HG03039 (cell line): ENCODE measurements at regions not wholly inside any gene's neighbourhood (a gene's known extent, or its start where the extent isn't known, plus 50 kb on each side); places are given as distances from the start of the nearest gene placed in this dataset.
"Not testable (repeated sequence)": the region's sequence is repeated elsewhere in the genome, so short reads cannot be mapped to it uniquely, and the experiment has no call there.

Experiments
- ATAC-seq: cut with Tn5 transposase; IDR thresholded peaks from one replicate; pipeline ENCODE4 v1.9.1; 2021; ENCODE audit warnings: mild to moderate bottlenecking, moderate library complexity; ENCODE audit not compliant: unreplicated experiment

DNA sequence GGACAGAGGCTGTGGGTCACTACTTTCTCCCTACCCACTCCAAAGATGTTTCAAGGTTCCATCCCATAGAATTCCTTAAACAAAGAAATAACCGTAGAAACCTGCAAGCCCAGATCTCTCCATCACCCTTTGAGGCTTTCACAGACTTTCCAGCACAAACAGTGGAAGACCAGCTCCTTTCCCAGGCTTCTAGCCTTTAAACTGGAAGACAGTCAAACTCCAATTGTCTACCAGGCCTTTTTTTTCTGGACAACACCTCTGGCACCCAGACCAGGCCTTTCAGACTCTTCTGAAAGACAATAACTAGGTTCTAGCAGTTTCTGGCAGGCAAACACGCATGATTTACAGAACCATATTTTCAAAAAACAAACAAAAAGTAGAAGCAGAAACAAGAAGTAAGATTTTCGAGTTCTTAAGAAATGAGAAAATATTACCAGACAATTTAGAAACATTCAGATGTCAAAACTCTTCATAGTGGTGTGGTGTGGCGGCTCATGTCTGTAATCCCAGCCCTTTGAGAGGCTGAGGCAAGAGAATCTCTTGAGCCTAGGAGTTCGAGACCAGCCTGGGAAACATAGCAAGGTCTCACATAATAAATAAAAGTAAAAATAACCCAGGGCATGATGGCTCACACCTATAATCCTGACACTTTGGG lies 73.0 kb upstream of the EPCAM start:
- ATAC-seq: no peak

DNA sequence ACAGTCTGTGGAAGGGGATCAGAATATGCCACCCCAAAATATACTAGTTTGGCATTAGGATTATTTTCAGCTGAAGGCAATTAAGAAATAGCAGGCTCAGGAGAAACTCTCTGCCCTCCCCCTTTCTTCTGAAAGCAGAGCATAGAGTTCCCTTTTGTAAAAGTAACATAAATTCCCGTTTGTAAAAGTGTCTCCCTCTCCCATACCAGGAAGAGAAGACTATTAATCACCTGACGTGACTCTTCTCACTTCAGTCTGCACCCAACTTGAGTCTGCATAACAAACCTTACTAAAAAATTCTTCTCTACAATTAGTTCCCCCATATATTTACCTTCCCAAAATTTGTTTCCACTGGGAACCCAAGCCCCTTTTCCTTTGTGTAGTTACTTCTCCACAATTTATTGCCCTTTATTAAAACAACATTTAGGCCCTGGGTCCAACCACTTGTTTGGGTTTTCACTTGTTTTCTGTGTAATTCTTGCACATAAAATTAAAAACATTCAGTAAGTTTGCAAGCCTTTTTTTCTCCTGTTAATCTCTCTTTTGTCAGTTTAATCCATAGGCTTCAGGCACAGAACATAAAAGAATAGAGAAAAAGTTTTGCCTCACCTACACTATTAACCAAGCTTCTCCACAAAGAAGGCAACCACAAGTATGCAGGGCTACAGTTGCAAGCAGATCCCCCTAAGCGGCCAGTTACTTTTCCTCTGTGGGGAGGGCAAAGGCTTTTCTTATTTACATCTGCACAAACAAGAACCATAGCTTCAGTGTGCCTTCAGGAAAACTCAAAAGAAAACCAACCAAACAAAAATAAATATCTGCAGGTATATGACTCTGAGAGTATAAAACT lies 73.8 kb upstream of the EPCAM start:
- ATAC-seq: no peak

DNA sequence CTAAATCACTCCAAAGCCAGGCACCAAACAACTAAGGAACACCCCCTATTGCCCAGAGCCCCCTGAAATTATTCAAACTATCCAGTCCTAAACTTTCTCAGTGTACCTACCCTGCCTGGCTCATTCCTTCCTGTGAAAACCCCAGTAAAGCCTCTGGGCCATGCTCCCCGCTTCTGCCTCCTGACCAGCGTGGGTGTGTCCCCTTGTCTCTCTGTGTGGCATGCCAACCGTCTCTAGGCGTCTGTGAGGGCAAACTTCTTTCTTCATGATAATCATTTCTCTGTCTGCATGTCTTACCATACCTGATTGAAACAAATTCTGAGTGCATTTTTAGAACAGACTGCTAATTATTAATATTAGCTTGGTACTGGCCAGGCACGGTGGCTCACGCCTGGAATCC lies 75.1 kb upstream of the EPCAM start:
- ATAC-seq: no peak

DNA sequence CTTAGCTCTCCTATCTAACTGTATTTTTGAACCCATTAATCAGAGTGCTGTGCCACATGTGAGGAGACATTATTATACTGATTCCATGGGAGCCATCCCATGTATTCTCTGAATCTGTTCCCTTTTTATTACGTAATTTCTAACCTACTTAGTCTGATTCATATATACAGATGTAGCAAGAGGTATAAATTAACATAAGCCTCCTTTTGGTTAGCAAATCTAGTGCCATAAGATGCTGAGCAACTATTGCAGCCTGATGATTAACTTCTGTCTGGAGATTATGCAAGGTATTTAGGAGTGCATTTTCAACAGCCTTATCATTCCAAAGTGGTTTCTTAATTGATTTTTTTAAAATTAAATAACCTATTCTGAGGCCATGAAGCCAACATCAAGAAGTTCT lies 80.2 kb upstream of the EPCAM start:
- no peak for ATAC-seq

DNA sequence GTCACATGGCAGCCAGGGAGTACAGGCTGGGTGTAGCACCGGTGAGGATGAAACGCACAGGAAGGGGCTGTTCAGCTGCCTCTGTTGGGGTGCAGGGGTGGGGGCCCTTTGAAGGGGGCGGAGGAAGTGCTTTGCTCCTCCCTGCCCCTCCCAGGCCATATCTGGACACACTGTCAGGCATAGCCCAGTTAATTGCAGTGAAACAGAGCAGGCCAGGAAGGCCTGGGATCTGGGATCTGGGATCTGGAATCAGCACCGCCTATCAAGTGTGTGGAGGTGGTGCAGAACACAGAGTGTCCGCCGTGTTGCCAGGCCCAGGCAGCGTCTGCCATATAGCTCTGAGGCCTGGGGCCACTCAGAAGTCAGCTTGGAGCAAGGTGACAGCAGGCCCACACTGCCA lies 85.5 kb upstream of the EPCAM start:
- ATAC-seq: no peak

DNA sequence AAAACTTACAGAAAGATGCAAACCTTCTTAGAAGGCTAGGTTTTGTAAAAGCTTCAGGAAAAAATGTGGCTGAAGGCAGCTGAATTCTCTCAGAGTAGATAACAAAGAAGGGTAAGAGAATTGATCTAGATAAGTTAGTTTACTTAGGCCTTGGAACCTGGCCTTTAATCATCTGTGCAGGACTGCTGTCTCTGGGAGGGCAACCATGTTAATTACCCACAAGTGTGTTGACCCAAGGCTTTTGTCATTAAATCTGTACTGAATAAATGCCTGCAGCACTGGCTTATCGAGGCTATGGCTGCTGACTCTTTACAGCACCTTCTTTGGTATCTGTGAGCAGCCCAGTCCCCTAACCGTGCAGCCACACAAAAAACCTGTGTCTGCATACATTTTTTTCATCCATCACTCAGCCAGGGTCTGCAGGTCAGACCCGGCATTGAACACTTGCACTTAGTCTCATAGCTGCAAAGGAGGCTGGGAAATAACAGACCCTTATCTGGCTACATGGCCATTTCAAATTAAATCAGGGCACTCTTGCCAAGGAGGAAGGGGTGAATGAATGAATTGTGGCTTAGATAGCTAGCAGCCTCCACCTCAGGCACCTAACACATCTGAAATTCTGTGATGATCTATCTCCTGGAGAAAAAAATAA lies 86.4 kb upstream of the EPCAM start:
- ATAC-seq: no peak

DNA sequence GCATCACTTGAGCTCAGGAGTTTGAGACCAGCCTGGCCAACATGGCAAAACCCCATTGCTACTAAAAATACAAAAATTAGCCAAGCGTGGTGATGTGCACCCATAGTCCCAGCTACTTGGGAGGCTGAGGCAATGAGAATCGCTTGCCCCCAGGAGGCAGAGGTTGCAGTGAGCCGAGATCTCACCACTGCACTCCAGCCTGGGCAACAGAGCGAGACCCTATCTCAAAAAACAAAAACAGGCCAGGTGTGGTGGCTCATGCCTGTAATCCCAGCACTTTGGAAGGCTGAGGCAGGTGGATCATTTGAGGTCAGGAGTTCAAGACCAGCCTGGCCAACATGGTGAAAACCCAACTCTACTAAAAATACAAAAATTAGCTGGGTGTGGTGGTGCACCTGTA lies 89.6 kb upstream of the EPCAM start:
- ATAC-seq: not testable (repeated sequence)

DNA sequence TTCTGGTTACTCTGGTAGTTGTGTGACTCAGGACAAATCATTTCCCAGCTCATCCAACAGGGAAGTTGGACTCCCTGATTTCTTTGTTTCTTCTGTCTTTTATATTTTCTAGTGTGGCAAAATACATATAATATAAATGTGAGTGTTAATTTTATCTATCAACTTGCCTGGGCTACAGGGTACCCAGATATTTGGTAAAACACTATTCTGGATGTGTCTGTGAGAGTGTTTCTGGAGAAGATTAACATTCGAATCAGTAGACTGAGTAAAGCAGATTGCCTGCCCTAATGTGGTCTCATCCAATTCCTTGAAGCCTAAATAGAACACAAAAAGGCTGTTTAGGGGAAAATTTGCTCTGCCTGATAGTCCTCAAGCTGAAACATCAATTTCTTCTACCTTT lies 91.1 kb upstream of the EPCAM start:
- ATAC-seq: no peak

DNA sequence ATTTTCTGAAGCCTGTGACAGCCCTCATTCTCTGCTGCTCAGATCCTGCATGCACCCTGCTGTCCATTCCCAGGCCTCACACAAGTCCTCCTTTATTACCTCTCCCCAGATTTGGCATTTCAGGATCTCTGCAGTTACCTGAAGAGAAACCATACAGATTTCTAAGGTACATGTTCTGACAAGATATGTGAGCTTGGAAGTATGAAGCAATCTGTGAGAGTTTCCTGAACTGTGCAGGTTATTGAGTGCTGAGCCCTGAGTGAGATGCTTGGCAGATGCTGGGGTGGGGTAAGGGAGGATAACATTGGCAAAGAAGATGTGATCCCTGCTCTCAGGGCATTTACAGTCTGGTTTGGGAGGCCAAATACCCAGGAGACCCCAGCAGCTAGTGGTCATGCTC lies 91.9 kb upstream of the EPCAM start:
- ATAC-seq: no peak

DNA sequence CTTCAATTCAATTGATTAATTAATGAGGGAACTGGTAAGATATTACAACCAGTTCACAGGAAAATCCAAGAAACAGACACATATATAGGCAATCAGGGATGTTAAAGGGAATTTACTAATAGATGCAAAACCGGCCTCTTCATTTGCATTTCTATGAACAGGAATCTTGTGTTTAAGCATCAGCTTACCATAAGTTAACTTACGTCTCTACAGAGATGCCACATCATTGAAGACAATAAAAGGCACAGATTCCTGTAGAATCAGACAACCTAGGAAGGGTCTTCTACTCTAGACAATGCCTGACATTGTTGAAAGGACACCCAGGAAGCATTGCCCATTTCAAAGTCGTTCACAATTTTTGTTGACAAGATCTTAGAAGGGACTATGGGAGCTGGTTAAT lies 93.0 kb upstream of the EPCAM start:
- ATAC-seq: no peak

DNA sequence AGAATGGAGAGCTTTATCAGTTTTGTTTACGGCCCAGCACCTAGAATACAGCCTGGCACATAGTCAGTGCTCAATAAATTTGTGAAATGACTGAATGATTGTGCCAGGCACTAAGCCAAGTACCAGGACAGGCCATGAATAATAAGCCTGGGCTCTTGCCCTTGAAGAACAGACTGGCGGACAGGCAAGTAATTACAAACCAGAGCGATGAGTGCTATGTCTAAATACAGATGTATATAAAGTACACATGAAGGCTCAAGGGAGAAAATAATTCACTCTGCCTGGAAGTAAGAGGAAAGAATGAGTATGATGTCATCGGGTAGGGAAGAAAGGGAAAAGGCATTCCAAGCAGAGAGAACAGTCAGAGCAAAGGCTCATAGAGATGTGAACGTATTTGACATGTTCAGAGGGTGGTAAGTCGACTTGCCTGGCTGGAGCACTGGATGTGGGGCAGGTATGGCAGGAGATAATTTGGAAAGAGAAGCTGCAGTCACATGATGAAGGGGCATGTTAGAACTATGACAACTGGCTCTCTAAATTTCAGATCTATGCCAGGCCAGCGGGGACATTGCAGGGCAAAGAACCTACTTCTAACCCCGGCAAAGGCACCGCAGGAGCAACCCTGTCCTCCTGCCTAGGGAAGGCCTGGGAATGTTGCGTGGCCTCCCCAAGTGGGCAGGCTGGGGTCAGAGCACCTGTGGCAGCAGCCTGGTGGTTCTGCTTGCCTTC lies 94.9 kb upstream of the EPCAM start:
- ATAC-seq: no peak

DNA sequence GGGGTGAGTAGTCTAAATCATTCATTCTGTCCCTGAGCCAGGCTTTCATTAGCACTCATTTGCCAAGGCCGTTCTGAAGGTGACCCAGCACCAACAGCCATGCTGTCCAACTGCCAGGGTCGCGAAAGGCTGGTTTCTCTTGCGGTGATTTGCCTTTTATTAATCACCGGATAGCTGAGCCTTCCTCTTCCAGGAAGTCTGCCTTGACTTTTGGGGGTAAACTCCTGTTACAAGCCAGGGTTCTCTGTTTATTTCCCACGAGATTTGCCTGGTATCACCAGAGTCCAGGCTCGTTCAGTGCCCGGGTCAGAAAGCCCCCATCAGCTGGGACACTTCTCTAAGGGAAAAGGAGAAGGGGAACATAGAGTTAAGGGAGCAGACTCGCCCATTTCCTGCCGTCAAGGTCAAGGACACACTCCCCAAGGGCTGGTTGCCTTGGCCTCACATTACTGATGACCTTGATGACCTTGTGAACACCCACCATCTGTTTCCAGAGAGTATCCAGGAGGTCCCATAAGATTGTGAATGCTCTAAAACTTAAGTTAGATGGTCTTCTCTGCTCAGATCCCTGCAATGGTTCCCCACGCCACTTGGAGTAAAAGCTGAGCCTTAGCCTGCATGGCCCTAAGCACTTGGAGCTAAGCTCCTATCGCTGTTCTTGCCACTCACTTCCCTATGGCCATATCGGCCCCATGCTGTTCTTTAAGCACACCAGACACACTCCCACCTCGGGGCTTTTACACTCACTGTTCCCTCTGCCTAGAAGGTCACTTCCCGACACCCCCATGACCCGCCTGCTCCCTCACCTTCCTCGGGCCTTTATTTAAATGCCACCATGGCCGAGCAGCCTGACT lies 96.0 kb upstream of the EPCAM start:
- no peak for ATAC-seq

DNA sequence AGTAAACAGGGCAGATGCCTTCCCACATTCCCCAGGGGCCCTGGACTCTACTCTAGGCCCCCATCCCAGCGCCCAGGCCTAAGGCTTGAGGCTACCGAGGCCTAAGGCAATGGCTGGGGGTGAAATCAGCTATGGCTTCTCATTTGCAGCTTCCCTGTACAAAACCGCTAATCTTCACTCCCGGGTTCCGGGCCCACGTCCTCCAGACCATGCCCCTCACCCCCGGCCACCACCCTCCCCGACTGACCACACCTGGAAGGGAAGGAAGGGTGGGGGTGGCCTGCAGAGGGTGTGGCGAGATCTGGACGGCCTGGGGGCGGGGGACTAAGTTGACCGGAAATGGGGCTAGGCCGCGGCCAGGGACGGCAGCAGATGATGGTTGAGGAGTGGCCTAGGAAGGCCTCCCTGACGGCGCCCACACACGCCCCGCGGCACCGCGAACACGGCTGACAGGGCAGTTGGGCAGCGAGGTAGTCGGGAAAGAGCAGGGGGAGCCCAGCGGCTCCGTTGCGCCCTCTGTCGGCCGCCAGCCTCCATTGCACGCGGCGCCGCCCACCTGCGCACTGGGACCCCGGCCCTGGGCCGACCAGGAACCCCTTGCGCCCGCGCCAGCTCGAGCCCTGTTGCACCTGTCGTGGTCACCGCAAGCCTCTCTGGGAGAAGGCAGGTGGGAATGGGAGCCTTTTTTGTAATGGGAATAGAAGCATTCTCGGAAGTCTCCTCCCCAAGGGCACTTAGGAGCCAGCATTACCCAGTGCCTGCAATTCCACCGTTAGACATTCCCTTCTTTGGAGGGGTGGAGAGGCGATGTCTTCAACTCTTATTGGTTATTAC lies 95.9 kb upstream of the CALM2 start:
- ATAC-seq: peak; percentile 71

DNA sequence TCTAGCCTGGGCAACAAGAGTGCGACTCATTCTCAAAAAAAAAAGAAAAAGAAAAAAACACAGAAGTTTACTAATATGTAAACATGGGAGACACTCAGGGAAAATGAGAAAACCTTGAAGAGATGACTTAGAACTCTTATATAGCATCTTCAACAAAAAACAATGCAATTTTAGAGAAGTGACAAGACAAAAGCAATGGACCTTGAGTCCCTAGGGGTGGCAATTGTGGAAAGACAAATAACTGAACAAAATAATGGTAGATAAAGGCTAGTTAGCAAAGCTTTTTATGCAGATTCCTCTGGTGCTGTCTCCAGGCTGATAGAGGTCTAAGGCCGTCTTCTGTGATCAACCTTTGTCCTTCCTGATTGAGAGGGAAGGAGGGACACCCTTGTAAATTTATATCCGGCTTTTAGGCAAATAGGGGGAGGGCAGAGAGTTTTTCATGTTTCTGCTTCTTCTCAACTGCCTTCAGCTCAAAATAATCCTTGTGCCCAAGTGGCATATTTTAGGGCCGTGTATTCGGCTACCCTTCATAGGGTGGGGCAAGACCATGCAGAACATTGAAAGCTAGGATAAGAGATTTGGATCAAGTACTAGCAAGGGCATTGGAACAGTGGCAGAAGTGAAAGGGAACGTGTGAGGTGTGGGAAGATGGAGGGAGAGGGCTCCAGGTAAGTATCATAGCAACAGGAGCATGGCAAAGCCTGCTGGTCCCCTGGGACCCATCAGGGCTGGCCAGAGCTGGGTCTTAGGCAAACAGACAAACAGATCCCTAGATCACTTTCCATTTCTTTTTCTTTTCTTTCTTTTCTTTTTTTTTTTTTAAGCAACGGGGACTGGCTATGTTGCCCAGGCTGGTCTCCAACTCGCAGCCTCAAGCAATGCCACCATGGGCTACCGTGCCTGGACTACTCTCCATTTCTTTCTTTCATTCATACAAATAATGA lies 95.0 kb upstream of the CALM2 start:
- ATAC-seq: no peak

DNA sequence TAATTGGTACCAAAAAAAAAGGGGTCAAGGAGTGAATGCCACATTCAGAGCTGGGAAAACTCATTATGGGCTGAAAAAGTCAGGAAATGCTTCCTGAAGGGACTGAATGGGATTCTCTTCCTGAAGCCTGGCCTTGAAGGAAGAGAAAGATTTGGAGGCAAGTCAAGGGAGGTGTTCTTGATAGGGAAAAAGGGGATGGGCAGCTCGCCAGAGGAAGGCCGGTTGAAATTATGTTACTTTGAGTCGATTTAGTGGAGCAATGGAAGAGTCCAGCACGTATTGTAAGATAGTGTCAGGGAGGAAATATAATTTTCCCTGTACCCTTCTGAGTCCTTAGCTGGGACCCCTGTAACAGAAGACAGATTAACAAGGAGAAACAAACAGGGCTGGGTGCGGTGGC lies 94.1 kb upstream of the CALM2 start:
- ATAC-seq: no peak

DNA sequence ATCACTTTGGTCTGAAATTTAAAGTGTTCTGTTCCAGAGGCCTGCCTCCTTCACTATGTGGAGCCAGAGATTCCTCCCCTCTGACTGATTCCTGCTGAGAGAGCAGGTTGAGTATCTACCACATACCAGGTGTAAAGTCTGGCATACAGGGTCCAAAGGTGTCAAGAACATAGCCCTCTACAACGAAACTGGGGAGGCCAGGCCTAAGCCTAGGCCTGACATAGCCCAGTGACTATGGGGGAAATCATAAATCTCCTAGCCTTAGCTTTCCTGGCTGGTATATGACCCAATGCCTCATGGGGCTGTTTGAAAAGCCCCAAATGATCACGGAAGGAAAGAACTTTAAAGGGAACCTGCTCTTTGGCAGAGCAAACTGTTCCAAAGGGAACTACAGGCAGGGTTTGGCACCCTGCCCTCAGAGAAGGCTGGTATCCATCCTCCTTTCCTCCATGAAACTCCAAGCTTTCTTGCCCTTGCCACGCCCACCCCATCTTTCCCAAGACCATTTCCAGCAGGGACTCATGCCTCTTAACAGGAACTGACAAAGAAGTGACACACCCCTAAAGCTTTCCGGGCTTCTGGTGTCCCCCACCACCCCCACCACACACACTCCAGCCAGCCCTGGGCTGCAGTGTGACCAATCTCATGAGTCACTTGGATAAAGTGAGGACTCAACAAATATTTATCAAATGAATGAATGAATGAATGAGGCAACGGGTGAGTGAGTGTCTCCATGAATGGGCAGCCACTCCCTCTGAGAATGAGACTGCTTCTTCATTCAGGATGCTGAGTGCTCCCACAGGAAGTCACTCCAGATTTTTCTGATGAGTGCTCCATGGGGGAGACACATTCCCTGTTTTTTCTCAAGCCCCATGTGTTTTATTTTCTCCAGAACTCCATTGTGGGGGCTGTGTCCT lies 93.3 kb upstream of the CALM2 start:
- no peak for ATAC-seq

DNA sequence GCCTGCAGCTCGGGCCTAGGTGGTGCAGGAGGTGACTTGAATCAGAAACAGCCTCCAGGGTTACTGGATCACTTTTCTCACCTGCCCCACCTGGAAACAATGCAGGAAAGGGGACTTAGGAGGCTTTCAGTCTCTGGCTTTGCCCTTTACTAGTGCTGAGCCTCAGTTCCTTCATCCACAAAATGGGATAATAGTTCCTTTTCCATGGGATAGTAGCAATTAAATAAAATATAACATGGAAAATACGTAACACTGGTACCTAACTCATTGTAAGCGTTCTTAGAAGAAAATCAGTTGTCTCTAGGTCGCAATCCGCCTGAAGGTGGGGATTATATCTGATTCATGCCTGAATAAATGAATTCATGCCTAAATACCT lies 91.4 kb upstream of the CALM2 start:
- ATAC-seq: no peak
